CD4-positive, alpha-beta T cell treated with Interferon alpha-2 for 1 hour (primary cell): ENCODE measurements at regions not wholly inside any gene's neighbourhood (a gene's known extent, or its start where the extent isn't known, plus 50 kb on each side); places are given as distances from the start of the nearest gene placed in this dataset.
"Not testable (repeated sequence)": the region's sequence is repeated elsewhere in the genome, so short reads cannot be mapped to it uniquely, and the experiment has no call there.

ENCODE experiments used
- DNase-seq, 2 donors: peaks; one replicate each; pipeline ENCODE4 v3.0.0-alpha.2; 2020 to 2022

GRCh38 chr11:92109466-92109865 lies 115.2 kb upstream of the FAT3 start:
- no peak for DNase-seq

- no peak for DNase-seq
These were observed 117.3 kb upstream of the FAT3 start for GRCh38 chr11:92107331-92107730.

- DNase-seq = no peak
These were observed 120.3 kb upstream of the FAT3 start for GRCh38 chr11:92104349-92104748.

- no peak for DNase-seq
These were observed 122.7 kb upstream of the FAT3 start for GRCh38 chr11:92101920-92102319.

- DNase-seq = no peak
These were observed 125.4 kb upstream of the FAT3 start for GRCh38 chr11:92099183-92099582.

- DNase-seq = no peak
These were observed 126.4 kb upstream of the FAT3 start for GRCh38 chr11:92098172-92098571.

- no peak for DNase-seq
These were observed 136.7 kb upstream of the FAT3 start for GRCh38 chr11:92087725-92088537.

- DNase-seq = no peak
These were observed 141.5 kb upstream of the FAT3 start for GRCh38 chr11:92083123-92083522.

DNA sequence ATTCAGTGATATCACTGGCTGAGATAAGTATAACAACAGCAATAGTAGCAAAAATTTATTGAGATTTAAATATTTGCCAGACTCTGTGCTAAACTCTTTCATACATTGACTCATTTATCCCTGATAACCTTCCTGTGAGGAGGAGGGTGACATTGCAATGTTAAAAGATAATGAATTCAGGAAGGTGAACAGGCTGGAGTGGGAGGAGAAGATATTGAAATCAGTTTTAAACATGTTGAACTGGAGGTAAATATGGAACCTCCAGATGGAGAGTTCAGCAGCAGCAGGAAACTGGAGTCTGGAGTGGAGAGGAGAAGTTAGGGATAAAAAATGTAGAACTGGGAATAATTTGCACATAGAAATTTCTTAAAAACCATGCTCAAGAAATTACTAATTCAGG lies 142.0 kb upstream of the FAT3 start:
- no peak for DNase-seq

DNA sequence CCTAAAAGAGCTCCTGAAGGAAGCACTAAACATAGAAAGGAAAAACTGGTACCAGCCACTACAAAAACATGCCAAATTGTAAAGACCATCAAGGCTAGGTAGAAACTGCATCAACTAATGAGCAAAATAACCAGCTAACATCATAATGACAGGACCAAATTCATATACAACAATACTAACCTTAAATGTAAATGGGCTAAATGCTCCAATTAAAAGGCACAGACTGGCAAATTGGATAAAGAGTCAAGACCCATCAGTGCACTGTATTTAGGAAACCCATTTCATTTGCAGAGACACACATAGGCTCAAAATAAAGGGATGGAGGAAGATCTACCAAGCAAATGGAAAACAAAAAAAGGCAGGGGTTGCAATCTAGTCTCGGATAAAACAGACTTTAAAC lies 150.1 kb upstream of the FAT3 start:
- DNase-seq = not testable (repeated sequence)

- DNase-seq = no peak
These were observed 153.0 kb upstream of the FAT3 start for GRCh38 chr11:92071660-92072059.

DNA sequence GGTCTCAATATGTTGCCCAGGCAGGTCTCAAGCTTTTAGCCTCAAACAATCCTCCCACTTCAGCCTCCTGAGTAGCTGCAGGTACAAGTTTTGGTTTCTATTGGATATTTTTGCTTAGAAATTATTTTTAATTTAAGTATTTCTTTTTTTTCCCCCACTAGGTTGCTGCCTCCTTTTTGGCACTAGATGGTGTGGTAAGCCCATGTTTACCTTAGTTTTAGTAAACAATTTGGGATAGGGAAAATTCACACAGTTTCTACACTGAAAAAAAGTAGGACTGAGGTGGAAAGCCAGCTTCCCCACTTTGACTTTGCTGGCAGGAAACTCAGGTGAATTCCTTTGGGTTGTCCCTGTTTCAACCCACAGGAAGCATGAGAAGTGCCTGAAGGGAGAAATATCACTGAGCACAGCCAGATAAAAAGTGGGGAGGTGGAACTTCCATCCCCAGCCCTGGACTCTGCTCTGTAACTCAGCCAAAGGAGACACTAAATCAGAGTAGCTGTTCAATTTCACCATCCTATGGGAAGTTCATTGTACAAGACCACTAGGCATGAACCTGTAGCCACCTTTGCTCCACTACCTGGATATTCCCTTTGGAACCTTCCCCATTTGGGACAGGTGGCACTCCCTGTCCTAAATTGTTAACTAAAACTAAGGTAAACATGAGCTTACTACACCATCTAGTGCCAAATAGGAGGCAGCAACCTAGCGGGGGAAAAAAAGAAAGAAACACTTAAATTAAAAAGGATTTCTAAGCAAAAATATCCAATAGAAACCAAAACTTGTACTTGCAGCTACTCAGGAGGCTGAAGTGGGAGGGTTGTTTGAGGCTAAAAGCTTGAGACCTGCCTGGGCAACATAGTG lies 154.4 kb upstream of the FAT3 start:
- DNase-seq = no peak

DNA sequence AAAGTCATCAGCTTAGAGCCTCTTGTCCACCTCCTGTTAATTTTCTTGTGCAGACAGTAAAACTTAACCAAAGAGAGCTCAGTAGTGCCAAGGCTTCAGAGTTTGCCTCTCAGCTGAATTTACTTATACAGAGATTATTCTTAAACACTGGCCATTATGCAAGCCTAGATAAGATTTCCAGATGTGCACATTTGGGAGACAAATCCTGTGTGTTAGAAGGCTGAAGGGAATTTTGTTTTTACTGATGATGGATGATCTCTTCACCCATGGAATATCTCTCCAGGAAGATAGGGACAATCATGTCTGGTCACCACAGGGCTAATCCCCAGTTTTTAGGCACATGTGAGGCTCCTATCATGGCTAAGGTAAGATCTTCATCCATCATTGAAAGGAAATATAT lies 157.6 kb upstream of the FAT3 start:
- no peak for DNase-seq

- no peak for DNase-seq
These were observed 163.1 kb upstream of the FAT3 start for GRCh38 chr11:92061456-92062062.

GRCh38 chr11:92057849-92058442 lies 166.7 kb upstream of the FAT3 start:
- no peak for DNase-seq

DNA sequence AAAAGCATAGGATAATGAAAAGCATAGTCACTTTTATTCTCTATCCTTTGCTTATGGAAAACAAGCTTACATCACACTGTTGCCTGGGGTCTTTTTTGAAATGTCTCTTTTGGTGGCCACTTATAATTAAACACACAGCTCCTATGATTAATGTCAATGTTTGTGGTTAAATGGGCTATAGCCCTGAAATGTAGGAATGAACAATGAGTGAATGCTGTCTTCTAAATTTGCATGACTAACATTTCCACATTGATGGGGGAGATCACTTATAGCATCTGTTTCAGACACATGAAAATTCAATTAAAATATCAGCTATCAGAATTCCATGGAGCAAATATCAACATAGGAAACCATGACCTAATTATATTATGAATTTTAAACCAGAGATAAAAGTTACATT lies 171.4 kb upstream of the FAT3 start:
- DNase-seq = no peak

- DNase-seq = no peak
These were observed 174.3 kb upstream of the FAT3 start for GRCh38 chr11:92050305-92050704.

- no peak for DNase-seq
These were observed 176.2 kb upstream of the FAT3 start for GRCh38 chr11:92048415-92048814.

GRCh38 chr11:92046103-92046502 lies 178.5 kb upstream of the FAT3 start:
- DNase-seq = no peak

- no peak for DNase-seq
These were observed 179.3 kb upstream of the FAT3 start for GRCh38 chr11:92045301-92045700.

DNA sequence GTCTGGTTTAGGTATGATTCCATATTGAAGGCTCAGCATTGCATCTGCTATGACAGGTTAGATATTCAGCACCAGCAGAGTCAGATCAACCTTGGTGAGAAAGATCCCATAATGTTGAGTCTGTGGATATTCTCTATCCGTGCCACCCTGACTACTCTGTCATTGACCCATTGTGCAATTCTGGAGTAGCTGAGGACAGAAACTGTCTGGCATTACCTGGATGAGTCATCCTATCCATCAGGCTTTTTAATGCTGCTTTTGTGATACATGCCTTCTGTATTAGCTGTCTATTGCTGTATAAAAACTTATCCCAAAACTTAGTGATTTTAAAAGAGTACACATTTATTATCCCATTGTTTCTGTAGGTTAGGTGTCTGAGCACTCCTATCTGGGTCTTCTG lies 189.1 kb upstream of the FAT3 start:
- no peak for DNase-seq

- DNase-seq = not testable (repeated sequence)
These were observed 197.5 kb upstream of the FAT3 start for GRCh38 chr11:92027136-92027535.

DNA sequence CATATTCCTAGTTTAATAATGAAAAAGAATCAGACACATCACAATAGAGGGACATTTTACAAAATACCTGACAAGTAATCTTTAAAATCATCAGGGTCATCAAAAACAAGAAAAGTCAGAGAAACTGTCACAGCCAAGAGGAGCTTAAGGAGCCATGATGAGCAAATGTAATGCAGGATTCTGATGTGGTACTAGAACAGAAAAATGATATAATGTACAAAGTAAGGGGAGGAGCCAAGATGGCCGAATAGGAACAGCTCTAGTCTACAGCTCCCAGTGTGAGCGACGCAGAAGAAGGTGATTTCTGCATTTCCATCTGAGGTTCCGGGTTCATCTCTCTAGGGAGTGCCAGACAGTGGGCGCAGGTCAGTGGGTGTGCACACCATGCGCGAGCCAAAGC lies 198.0 kb upstream of the FAT3 start:
- no peak for DNase-seq
